ENCODE measurements at regions not wholly inside any gene's neighbourhood (a gene's known extent, or its start where the extent isn't known, plus 50 kb on each side); places are given as distances from the start of the nearest gene placed in this dataset.

GRCh38 chr10:71124921-71125748 lies 87.2 kb upstream of the UNC5B start:
- TF ChIP-seq POLR2A (IDR thresholded peaks at IDR 0.05), result no peak
- no peak for TF ChIP-seq CTCF (IDR thresholded peaks at IDR 0.05)
